H9 (cell line): ENCODE measurements at regions not wholly inside any gene's neighbourhood (a gene's known extent, or its start where the extent isn't known, plus 50 kb on each side); places are given as distances from the start of the nearest gene placed in this dataset.
"Not testable (repeated sequence)": the region's sequence is repeated elsewhere in the genome, so short reads cannot be mapped to it uniquely, and the experiment has no call there.

Experiments
- DNase-seq: peaks from one replicate; pipeline ENCODE4 v3.0.0-alpha.2; 2017
- H2AFZ ChIP-seq: one replicate; pipeline ENCODE4 v1.6.1; 2013; ENCODE audit warnings: mild to moderate bottlenecking, low read length, control low read depth, moderate library complexity
- H2AK5ac ChIP-seq: 2 replicates; pipeline ENCODE4 v1.6.1; 2013; ENCODE audit warnings: low read length, control low read depth, mixed read lengths; ENCODE audit not compliant: insufficient read length
- H2BK120ac ChIP-seq: one replicate; pipeline ENCODE4 v1.6.1; 2013; ENCODE audit warnings: low read depth, mild to moderate bottlenecking, low read length, control low read depth, inconsistent platforms; ENCODE audit not compliant: poor library complexity, severe bottlenecking
- H2BK12ac ChIP-seq: 2 replicates; pipeline ENCODE4 v1.6.1; 2013; ENCODE audit warnings: low read length, control low read depth, mixed read lengths, low read depth; ENCODE audit not compliant: insufficient read length
- H2BK15ac ChIP-seq: 2 replicates; pipeline ENCODE4 v1.6.1; 2013; ENCODE audit warnings: low read depth, low read length, control low read depth
- H2BK20ac ChIP-seq: one replicate; pipeline ENCODE4 v1.6.1; 2013; ENCODE audit warnings: low read depth, mild to moderate bottlenecking, low read length, control low read depth, inconsistent platforms; ENCODE audit not compliant: poor library complexity, severe bottlenecking
- H2BK5ac ChIP-seq: 2 replicates; pipeline ENCODE4 v1.6.1; 2013; ENCODE audit warnings: low read length, control low read depth, mixed read lengths; ENCODE audit not compliant: insufficient read length
- H3K14ac ChIP-seq: 2 replicates; pipeline ENCODE4 v1.6.1; 2013; ENCODE audit warnings: low read length, control low read depth; ENCODE audit not compliant: insufficient read depth
- H3K18ac ChIP-seq: 2 replicates; pipeline ENCODE4 v1.6.1; 2013; ENCODE audit warnings: low read depth, mild to moderate bottlenecking, mixed read lengths, low read length, control low read depth; ENCODE audit not compliant: insufficient read length
- H3K23ac ChIP-seq: 2 replicates; pipeline ENCODE4 v1.6.1; 2013; ENCODE audit warnings: low read length, control low read depth, mixed read lengths, low read depth; ENCODE audit not compliant: insufficient read length
- H3K23me2 ChIP-seq: 2 replicates; pipeline ENCODE4 v1.6.1; 2013; ENCODE audit warnings: low read depth, mild to moderate bottlenecking, mixed read lengths, low read length, control low read depth; ENCODE audit not compliant: insufficient read length, poor library complexity, severe bottlenecking
- H3K27ac ChIP-seq: 2 replicates; pipeline ENCODE4 v1.5.1; 2013; ENCODE audit warnings: low read length, control low read depth, mixed read lengths, low read depth; ENCODE audit not compliant: insufficient read length
- H3K27me3 ChIP-seq: 2 replicates; pipeline ENCODE4 v1.6.1; 2013; ENCODE audit warnings: low read length, control low read depth, inconsistent platforms; ENCODE audit not compliant: insufficient read depth
- H3K4ac ChIP-seq: 2 replicates; pipeline ENCODE4 v1.6.1; 2013; ENCODE audit warnings: low read depth, mild to moderate bottlenecking, control low read depth, inconsistent platforms, low read length, moderate library complexity
- H3K4me1 ChIP-seq: 2 replicates; pipeline ENCODE4 v1.6.1; 2013; ENCODE audit warnings: low read length, control low read depth, inconsistent platforms; ENCODE audit not compliant: insufficient read depth
- H3K4me2 ChIP-seq: 2 replicates; pipeline ENCODE4 v1.6.1; 2013; ENCODE audit warnings: low read length, control low read depth, mixed read lengths; ENCODE audit not compliant: insufficient read length, insufficient read depth
- H3K56ac ChIP-seq: 2 replicates; pipeline ENCODE4 v1.6.1; 2013; ENCODE audit warnings: low read depth, mild to moderate bottlenecking, mixed read lengths, low read length, control low read depth; ENCODE audit not compliant: insufficient read length
- H3K79me1 ChIP-seq: 2 replicates; pipeline ENCODE4 v1.6.1; 2013; ENCODE audit warnings: low read depth, mild to moderate bottlenecking, moderate library complexity, low read length, control low read depth, inconsistent platforms; ENCODE audit not compliant: insufficient read depth, poor library complexity, severe bottlenecking
- H3K79me2 ChIP-seq: 2 replicates; pipeline ENCODE4 v1.6.1; 2013; ENCODE audit warnings: low read length, control low read depth, inconsistent platforms; ENCODE audit not compliant: insufficient read depth
- H3K9ac ChIP-seq: 2 replicates; pipeline ENCODE4 v1.6.1; 2013; ENCODE audit warnings: low read length, control low read depth, mixed read lengths; ENCODE audit not compliant: insufficient read length; ENCODE audit errors: extremely low read depth
- H3K9me3 ChIP-seq: one replicate; pipeline ENCODE4 v1.6.1; 2013; ENCODE audit warnings: low read depth, low read length, inconsistent platforms; ENCODE audit not compliant: control insufficient read depth
- H3T11ph ChIP-seq: one replicate; pipeline ENCODE4 v1.6.1; 2013; ENCODE audit warnings: mild to moderate bottlenecking, low read length, control low read depth, inconsistent platforms
- H4K20me1 ChIP-seq: one replicate; pipeline ENCODE4 v1.6.1; 2013; ENCODE audit not compliant: control insufficient read depth, insufficient read length, insufficient read depth
- H4K5ac ChIP-seq: 2 replicates; pipeline ENCODE4 v1.6.1; 2013; ENCODE audit warnings: low read depth, mild to moderate bottlenecking, mixed read lengths, low read length, control low read depth; ENCODE audit not compliant: insufficient read length
- H4K8ac ChIP-seq: replicated peaks from 2 replicates; pipeline ENCODE4 v1.6.1; 2013; ENCODE audit warnings: low read length, control low read depth, mixed read lengths, low read depth; ENCODE audit not compliant: insufficient read length
- H4K91ac ChIP-seq: 2 replicates; pipeline ENCODE4 v1.6.1; 2013; ENCODE audit warnings: low read depth, mild to moderate bottlenecking, moderate library complexity, mixed read lengths, low read length, control low read depth; ENCODE audit not compliant: insufficient read length
- H3K27ac Mint-ChIP-seq, 3 experiments: 2 replicates in 2 of 3; 3 replicates in 1 of 3; pipeline ENCODE4 v1.8.0; 2020 to 2021; ENCODE audit warnings: mixed read lengths in 3 of 3, mild to moderate bottlenecking in 1 of 3, moderate library complexity in 1 of 3
- H3K27me3 Mint-ChIP-seq: 2 replicates; pipeline ENCODE4 v1.8.0; 2021; ENCODE audit warnings: low read depth, mild to moderate bottlenecking, moderate library complexity, mixed read lengths
- H3K36me3 Mint-ChIP-seq, 3 experiments: 2 replicates in 2 of 3; 3 replicates in 1 of 3; pipeline ENCODE4 v1.8.0; 2020 to 2021; ENCODE audit warnings: low read depth in 3 of 3, mixed read lengths in 3 of 3; ENCODE audit not compliant: insufficient read depth in 1 of 3
- H3K4me1 Mint-ChIP-seq, 2 experiments: 2 replicates each; pipeline ENCODE4 v1.8.0; 2020; ENCODE audit warnings: mixed read lengths in 2 of 2
- H3K4me3 Mint-ChIP-seq, 2 experiments: 2 replicates in 1 of 2; 3 replicates in 1 of 2; pipeline ENCODE4 v1.8.0; 2020 to 2021; ENCODE audit warnings: mild to moderate bottlenecking in 2 of 2, mixed read lengths in 2 of 2, moderate library complexity in 1 of 2
- H3K9me3 Mint-ChIP-seq, 2 experiments: 2 replicates in 1 of 2; 3 replicates in 1 of 2; pipeline ENCODE4 v1.8.0; 2020; ENCODE audit warnings: mild to moderate bottlenecking in 2 of 2, mixed read lengths in 2 of 2, moderate library complexity in 1 of 2
- WGBS: extraction: QIAGEN DNeasy Blood & Tissue Kit; methylation state at CpG from one replicate; pipeline ENCODE4 v1.1.7; 2013; ENCODE audit warnings: missing lambda C conversion rate, low lambda C conversion rate, mixed read lengths; ENCODE audit not compliant: insufficient read length; ENCODE audit errors: extremely low coverage; 5-methylcytosine and 5-hydroxymethylcytosine counted together

GRCh38 chr15:22598552-22598951 lies 139.8 kb downstream of the GOLGA6L22 start:
- not testable (repeated sequence) for H3K23ac ChIP-seq, H2BK5ac ChIP-seq, DNase-seq, H4K91ac ChIP-seq, H4K20me1 ChIP-seq, H3T11ph ChIP-seq, H3K36me3 Mint-ChIP-seq, H3K4me3 Mint-ChIP-seq, H2BK20ac ChIP-seq, H3K4me1 Mint-ChIP-seq, H3K23me2 ChIP-seq, H3K79me1 ChIP-seq, H4K5ac ChIP-seq, H3K27ac Mint-ChIP-seq, H2AFZ ChIP-seq, H3K18ac ChIP-seq, H3K27me3 Mint-ChIP-seq, H2BK120ac ChIP-seq, H3K9ac ChIP-seq, H2BK15ac ChIP-seq, H3K27ac ChIP-seq, H3K4ac ChIP-seq, H3K9me3 ChIP-seq, H3K9me3 Mint-ChIP-seq, H3K4me1 ChIP-seq, H2BK12ac ChIP-seq, H3K14ac ChIP-seq, H3K4me2 ChIP-seq, H3K79me2 ChIP-seq, H4K8ac ChIP-seq, H3K56ac ChIP-seq, H3K27me3 ChIP-seq, H2AK5ac ChIP-seq
- no CpG with 5 or more reads among the region's 14 CpGs for WGBS

- H2BK20ac ChIP-seq, result not testable (repeated sequence)
Measured at GRCh38 chr15:22599526-22600320, 141.0 kb downstream of the GOLGA6L22 start.

More at GRCh38 chr15:22599526-22600320, 141.0 kb downstream of the GOLGA6L22 start:
- H3K4me1 Mint-ChIP-seq, H3K4ac ChIP-seq, H2BK15ac ChIP-seq, H3K79me2 ChIP-seq, H4K91ac ChIP-seq, H2BK5ac ChIP-seq, H3K9me3 Mint-ChIP-seq, H4K20me1 ChIP-seq, H3K36me3 Mint-ChIP-seq, H2BK120ac ChIP-seq, H2BK12ac ChIP-seq, H3K4me2 ChIP-seq, H3K27me3 Mint-ChIP-seq, H3K4me1 ChIP-seq, H3K23ac ChIP-seq, H2AFZ ChIP-seq, H3K18ac ChIP-seq, H3K27me3 ChIP-seq, H3K23me2 ChIP-seq, H3K79me1 ChIP-seq, H3K56ac ChIP-seq, H3K4me3 Mint-ChIP-seq, H2AK5ac ChIP-seq, H4K8ac ChIP-seq, H3T11ph ChIP-seq, H4K5ac ChIP-seq, H3K27ac Mint-ChIP-seq, H3K27ac ChIP-seq, H3K9ac ChIP-seq, H3K9me3 ChIP-seq, H3K14ac ChIP-seq: not testable (repeated sequence)
- peak; percentile 37 for DNase-seq
- no CpG with 5 or more reads among the region's 30 CpGs for WGBS
